ENCODE measurements at regions not wholly inside any gene's neighbourhood (a gene's known extent, or its start where the extent isn't known, plus 50 kb on each side); places are given as distances from the start of the nearest gene placed in this dataset.

- WGBS, 2 donors = 35 to 39% methylated on average over 1 of the region's 1 CpG
- DNase-seq (ENCODE audit: low spot score in 2 of 2) = no peak
- H3K4me3 ChIP-seq (ENCODE audit: low read depth, poor library complexity, severe bottlenecking) = no peak overlapping the region
- TF ChIP-seq CTCF (IDR thresholded peaks at IDR 0.05) (no peak), POLR2A (IDR thresholded peaks at IDR 0.05) (no peak)
- intact Hi-C loops (cut with DNase I; ENCODE audit: low total_unique reads) = no loop called here
These were observed 868.9 kb downstream of the EPHA7 start for GRCh38 chr6:92550501-92550900.

- no peak for DNase-seq (ENCODE audit: low spot score in 2 of 2)
- no peak overlapping the region for H3K4me3 ChIP-seq (ENCODE audit: low read depth, poor library complexity, severe bottlenecking)
- WGBS, 2 donors = 14 to 23% methylated on average over 1 of the region's 1 CpG
- intact Hi-C loops (cut with DNase I; ENCODE audit: low total_unique reads) = no loop called here
- TF ChIP-seq POLR2A (IDR thresholded peaks at IDR 0.05) (no peak), CTCF (IDR thresholded peaks at IDR 0.05) (no peak)
These were observed 873.5 kb downstream of the EPHA7 start for GRCh38 chr6:92545861-92546260.

GRCh38 chr6:92541448-92542060 is 877.8 kb downstream of the EPHA7 start:
- TF ChIP-seq CTCF (IDR thresholded peaks at IDR 0.05) = no peak
- TF ChIP-seq POLR2A (IDR thresholded peaks at IDR 0.05) = no peak
- H3K4me3 ChIP-seq (ENCODE audit: low read depth, poor library complexity, severe bottlenecking) = no peak overlapping the region
- WGBS, 2 donors = 70 to 96% methylated on average over 1 of the region's 1 CpG
- intact Hi-C loops (cut with DNase I; ENCODE audit: low total_unique reads) = no loop called here
- no peak for DNase-seq (ENCODE audit: low spot score in 2 of 2)

GRCh38 chr6:92538926-92539325 is 880.4 kb downstream of the EPHA7 start:
- intact Hi-C loops (cut with DNase I; ENCODE audit: low total_unique reads) = no loop called here

GRCh38 chr6:92538275-92538674 is 881.1 kb downstream of the EPHA7 start:
- WGBS, 2 donors = 0 to 21% methylated on average over 1 of the region's 1 CpG
- TF ChIP-seq POLR2A (IDR thresholded peaks at IDR 0.05) (no peak), CTCF (IDR thresholded peaks at IDR 0.05) (no peak)
- intact Hi-C loops (cut with DNase I; ENCODE audit: low total_unique reads) = no loop called here
- no peak for DNase-seq (ENCODE audit: low spot score in 2 of 2)
- no peak overlapping the region for H3K4me3 ChIP-seq (ENCODE audit: low read depth, poor library complexity, severe bottlenecking)

More at GRCh38 chr6:92538926-92539325, 880.4 kb downstream of the EPHA7 start:
- no peak for TF ChIP-seq CTCF (IDR thresholded peaks at IDR 0.05)
- TF ChIP-seq POLR2A (IDR thresholded peaks at IDR 0.05) = no peak
- no peak for DNase-seq (ENCODE audit: low spot score in 2 of 2)
- H3K4me3 ChIP-seq (ENCODE audit: low read depth, poor library complexity, severe bottlenecking) = no peak overlapping the region

GRCh38 chr6:92534109-92534508 is 885.2 kb downstream of the EPHA7 start:
- intact Hi-C loops (cut with DNase I; ENCODE audit: low total_unique reads) = no loop called here
- no peak for DNase-seq (ENCODE audit: low spot score in 2 of 2)
- WGBS, 2 donors = 46 to 51% methylated on average over 3 of the region's 3 CpGs
- TF ChIP-seq POLR2A (IDR thresholded peaks at IDR 0.05) (no peak), CTCF (IDR thresholded peaks at IDR 0.05) (no peak)
- no peak overlapping the region for H3K4me3 ChIP-seq (ENCODE audit: low read depth, poor library complexity, severe bottlenecking)
